ENCODE measurements at regions not wholly inside any gene's neighbourhood (a gene's known extent, or its start where the extent isn't known, plus 50 kb on each side); places are given as distances from the start of the nearest gene placed in this dataset.

DNA sequence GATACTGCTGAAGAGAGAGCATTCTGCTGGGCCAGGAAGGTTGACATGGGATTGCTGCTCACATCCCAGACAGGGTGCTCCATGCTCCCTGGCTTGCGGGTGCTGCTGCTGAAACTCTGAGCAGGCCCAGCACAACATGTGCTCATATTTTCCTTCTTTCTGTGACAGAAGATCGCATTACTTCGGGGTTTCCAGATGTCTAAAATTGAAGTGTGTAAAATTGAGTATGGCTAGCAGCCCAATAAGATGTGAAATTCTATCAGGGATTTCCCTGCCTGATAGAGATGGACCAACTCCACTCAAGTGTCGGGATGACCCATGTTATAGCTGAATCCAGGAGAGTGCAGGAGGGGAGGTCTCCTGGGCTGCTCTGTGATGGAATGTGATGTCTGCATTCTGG is 55.6 kb upstream of the KL start:
- no peaks in the 10 kb centered on the region for H3K27me3 ChIP-seq (ENCODE audit: insufficient read depth, low read length)
- TF ChIP-seq, protein P1, sequence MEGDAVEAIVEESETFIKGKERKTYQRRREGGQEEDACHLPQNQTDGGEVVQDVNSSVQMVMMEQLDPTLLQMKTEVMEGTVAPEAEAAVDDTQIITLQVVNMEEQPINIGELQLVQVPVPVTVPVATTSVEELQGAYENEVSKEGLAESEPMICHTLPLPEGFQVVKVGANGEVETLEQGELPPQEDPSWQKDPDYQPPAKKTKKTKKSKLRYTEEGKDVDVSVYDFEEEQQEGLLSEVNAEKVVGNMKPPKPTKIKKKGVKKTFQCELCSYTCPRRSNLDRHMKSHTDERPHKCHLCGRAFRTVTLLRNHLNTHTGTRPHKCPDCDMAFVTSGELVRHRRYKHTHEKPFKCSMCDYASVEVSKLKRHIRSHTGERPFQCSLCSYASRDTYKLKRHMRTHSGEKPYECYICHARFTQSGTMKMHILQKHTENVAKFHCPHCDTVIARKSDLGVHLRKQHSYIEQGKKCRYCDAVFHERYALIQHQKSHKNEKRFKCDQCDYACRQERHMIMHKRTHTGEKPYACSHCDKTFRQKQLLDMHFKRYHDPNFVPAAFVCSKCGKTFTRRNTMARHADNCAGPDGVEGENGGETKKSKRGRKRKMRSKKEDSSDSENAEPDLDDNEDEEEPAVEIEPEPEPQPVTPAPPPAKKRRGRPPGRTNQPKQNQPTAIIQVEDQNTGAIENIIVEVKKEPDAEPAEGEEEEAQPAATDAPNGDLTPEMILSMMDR (IDR thresholded peaks at IDR 0.05; ENCODE audit: low read length): no peak
- no peak for TF ChIP-seq EZH2 (IDR thresholded peaks at IDR 0.05; ENCODE audit: borderline replicate concordance, low read length)
- no peaks in the 10 kb centered on the region for H3K4me1 ChIP-seq (ENCODE audit: insufficient read depth, low read length, severe bottlenecking)
- H3F3A ChIP-seq (ENCODE audit: insufficient read depth, low read length): no peaks in the 10 kb centered on the region
- H3K79me2 ChIP-seq (ENCODE audit: insufficient read depth, low read length): no peaks in the 10 kb centered on the region
- H3K9me3 ChIP-seq (ENCODE audit: low read length): no peaks in the 10 kb centered on the region
- no peaks in the 10 kb centered on the region for H4K20me1 ChIP-seq (ENCODE audit: insufficient read depth, low read length)
- H3K4me3 ChIP-seq (ENCODE audit: low read depth, low read length, poor library complexity, severe bottlenecking): no peak overlapping the region
- H3K36me3 ChIP-seq (ENCODE audit: insufficient read depth, low read length): no peaks in the 10 kb centered on the region
- no peak overlapping the region for H3K9ac ChIP-seq (ENCODE audit: low read length)
- no peak overlapping the region for H2AFZ ChIP-seq (ENCODE audit: low read length)
- no peak overlapping the region for H3K4me2 ChIP-seq (ENCODE audit: low read length)
- H3K9me2 ChIP-seq (ENCODE audit: low read depth, low read length): no peaks in the 10 kb centered on the region
- no peak overlapping the region for H3K27ac ChIP-seq (ENCODE audit: low read depth, low read length, poor library complexity, severe bottlenecking)

DNA sequence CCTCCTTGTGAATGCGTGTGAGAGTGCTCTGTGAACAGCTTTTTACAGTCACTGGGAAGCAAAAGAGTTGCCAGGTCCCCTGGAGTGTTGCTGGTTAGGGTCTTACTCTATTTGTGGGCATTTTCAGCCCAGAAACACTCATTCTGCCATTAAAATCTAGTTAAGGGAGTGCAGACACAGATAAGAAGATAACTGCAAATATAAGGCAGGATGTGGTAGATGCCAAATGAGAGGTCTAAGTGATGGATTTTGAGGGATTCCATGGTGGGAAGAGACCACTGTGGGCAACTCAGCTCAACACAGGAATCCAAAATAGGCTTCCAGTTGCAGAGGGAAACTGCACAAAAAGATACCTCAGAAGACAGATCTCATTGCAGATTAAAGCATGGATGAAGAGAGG is 54.5 kb upstream of the KL start:
- no peak for TF ChIP-seq EZH2 (IDR thresholded peaks at IDR 0.05; ENCODE audit: borderline replicate concordance, low read length)
- TF ChIP-seq, protein P1 (IDR thresholded peaks at IDR 0.05; ENCODE audit: low read length): no peak
- Histone ChIP-seq H4K20me1 (ENCODE audit: insufficient read depth, low read length) (no peaks in the 10 kb centered on the region), H3K4me2 (ENCODE audit: low read length) (no peak overlapping the region), H3K36me3 (ENCODE audit: insufficient read depth, low read length) (no peaks in the 10 kb centered on the region), H3K9me3 (ENCODE audit: low read length) (no peaks in the 10 kb centered on the region), H3K4me3 (ENCODE audit: low read depth, low read length, poor library complexity, severe bottlenecking) (no peak overlapping the region), H3K4me1 (ENCODE audit: insufficient read depth, low read length, severe bottlenecking) (no peaks in the 10 kb centered on the region), H3K79me2 (ENCODE audit: insufficient read depth, low read length) (no peaks in the 10 kb centered on the region), H2AFZ (ENCODE audit: low read length) (no peak overlapping the region), H3K27ac (ENCODE audit: low read depth, low read length, poor library complexity, severe bottlenecking) (no peak overlapping the region), H3K9ac (ENCODE audit: low read length) (no peak overlapping the region), H3F3A (ENCODE audit: insufficient read depth, low read length) (no peaks in the 10 kb centered on the region), H3K27me3 (ENCODE audit: insufficient read depth, low read length) (no peaks in the 10 kb centered on the region), H3K9me2 (ENCODE audit: low read depth, low read length) (no peaks in the 10 kb centered on the region)

DNA sequence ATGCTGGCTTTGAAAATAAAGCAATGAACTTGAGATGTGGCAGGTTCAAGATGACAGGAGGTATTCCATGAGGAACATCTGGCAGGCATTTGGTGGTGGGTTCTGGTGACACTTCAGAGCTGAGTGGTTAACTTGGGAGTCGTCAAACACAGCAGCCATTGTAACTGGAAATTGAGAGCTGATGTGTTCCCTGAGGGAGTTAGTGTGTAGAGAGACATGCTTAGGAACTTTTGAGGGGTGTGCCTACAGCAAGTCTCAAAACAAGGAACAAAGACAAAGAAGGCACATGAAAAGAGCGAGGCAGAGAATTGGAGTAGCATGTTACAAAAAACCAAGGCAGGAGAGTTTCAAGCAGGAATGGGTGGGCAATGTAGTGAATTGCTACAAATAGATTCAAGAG is 53.9 kb upstream of the KL start:
- Histone ChIP-seq H3K4me1 (ENCODE audit: insufficient read depth, low read length, severe bottlenecking) (no peaks in the 10 kb centered on the region), H3K9me2 (ENCODE audit: low read depth, low read length) (no peaks in the 10 kb centered on the region), H3K79me2 (ENCODE audit: insufficient read depth, low read length) (no peaks in the 10 kb centered on the region), H3K36me3 (ENCODE audit: insufficient read depth, low read length) (no peaks in the 10 kb centered on the region), H3K4me3 (ENCODE audit: low read depth, low read length, poor library complexity, severe bottlenecking) (no peak overlapping the region), H3K9me3 (ENCODE audit: low read length) (no peaks in the 10 kb centered on the region), H4K20me1 (ENCODE audit: insufficient read depth, low read length) (no peaks in the 10 kb centered on the region), H3F3A (ENCODE audit: insufficient read depth, low read length) (no peaks in the 10 kb centered on the region), H3K27me3 (ENCODE audit: insufficient read depth, low read length) (no peaks in the 10 kb centered on the region), H3K27ac (ENCODE audit: low read depth, low read length, poor library complexity, severe bottlenecking) (no peak overlapping the region), H3K9ac (ENCODE audit: low read length) (no peak overlapping the region), H2AFZ (ENCODE audit: low read length) (no peak overlapping the region), H3K4me2 (ENCODE audit: low read length) (no peak overlapping the region)
- TF ChIP-seq, protein P1 (IDR thresholded peaks at IDR 0.05; ENCODE audit: low read length): no peak
- no peak for TF ChIP-seq EZH2 (IDR thresholded peaks at IDR 0.05; ENCODE audit: borderline replicate concordance, low read length)

Data from OCI-LY1 (cell line).